ENCODE measurements at regions not wholly inside any gene's neighbourhood (a gene's known extent, or its start where the extent isn't known, plus 50 kb on each side); places are given as distances from the start of the nearest gene placed in this dataset.

GRCh38 chr3:150256318-150256717, 151.8 kb upstream of the TSC22D2 start:
- Histone ChIP-seq H3K79me2 (ENCODE audit: control insufficient read depth, insufficient read depth, low read length) (no peaks in the 10 kb centered on the region), H3K27ac (ENCODE audit: control insufficient read depth, insufficient read depth) (no peak overlapping the region), H3K9me3 (replicated peaks; ENCODE audit: control insufficient read depth, insufficient read depth, low read length) (no peaks in the 10 kb centered on the region), H4K20me1 (ENCODE audit: control insufficient read depth, insufficient read depth) (no peaks in the 10 kb centered on the region), H3K36me3 (ENCODE audit: control insufficient read depth in 2 of 2, insufficient read depth in 2 of 2, low read length in 1 of 2) (no peaks in the 10 kb centered on the region), H2AFZ (ENCODE audit: control insufficient read depth, low read depth, low read length) (no peak overlapping the region), H3K4me3 (no peak overlapping the region), H3K27me3 (replicated peaks in 1 of 2; ENCODE audit: control insufficient read depth in 2 of 2, insufficient read depth in 2 of 2, low read length in 1 of 2) (no peaks in the 10 kb centered on the region), H3K4me2 (ENCODE audit: control insufficient read depth, insufficient read depth) (no peak overlapping the region), H3K9ac (ENCODE audit: control insufficient read depth, insufficient read depth, low read length) (no peak overlapping the region), H3K4me1 (ENCODE audit: control insufficient read depth, insufficient read depth, low read length) (no peaks in the 10 kb centered on the region)
- ATAC-seq (no peak), DNase-seq (ENCODE audit: low read depth, low spot score) (no peak), FAIRE-seq (no peak)
- ChIA-PET SMC1A (ENCODE audit: uncharacterized antibody, unreplicated experiment) (interaction anchor here (0.6 kb wide), 1 partner anchor 609 kb away, joined by 3 read pairs; no protein-coding TSS in a partner anchor), CTCF (interaction anchor here (1.0 kb wide), 1 partner anchor 9 kb away, joined by 4 read pairs; no protein-coding TSS in a partner anchor), POLR2A (no interaction called here), RAD21 (ENCODE audit: unreplicated experiment) (no interaction called here)
- in situ Hi-C loops (cut with MboI): no loop called here
- TF ChIP-seq SIX5 (IDR thresholded peaks at IDR 0.05; ENCODE audit: low read depth, low read length, severe bottlenecking): no peak
- TF ChIP-seq ATF7 (IDR thresholded peaks at IDR 0.05; ENCODE audit: low read depth): no peak
- no TSS peak for BruUV-seq (replicated peaks)
- intact Hi-C loops (cut with micrococcal nuclease; ENCODE audit: unreplicated experiment): no loop called here
- WGBS (ENCODE audit: insufficient coverage, insufficient replicate concordance, low lambda C conversion rate, missing lambda C conversion rate): 0% methylated on average over 1 of the region's 1 CpG

- in situ Hi-C loops (cut with MboI): no loop called here
- BruUV-seq (replicated peaks): no TSS peak
- RAD21 ChIA-PET (ENCODE audit: unreplicated experiment): no interaction called here
- TF ChIP-seq POLR2A (IDR thresholded peaks at IDR 0.05; ENCODE audit: low read depth, low read length) (no peak), MTA3 (IDR thresholded peaks at IDR 0.05; ENCODE audit: borderline replicate concordance, low read length) (no peak), CHD1 (IDR thresholded peaks at IDR 0.05; ENCODE audit: low read depth, low read length) (no peak), SREBF1 (IDR thresholded peaks at IDR 0.05; ENCODE audit: low read length) (no peak), POU2F2 (IDR thresholded peaks at IDR 0.05; ENCODE audit: borderline replicate concordance, low read depth, low read length) (no peak), STAT3 (IDR thresholded peaks at IDR 0.05; ENCODE audit: low read depth, low read length) (no peak), POLR2AphosphoS2 (IDR thresholded peaks at IDR 0.05; ENCODE audit: low read depth, low read length) (no peak), CREB1 (IDR thresholded peaks at IDR 0.05; ENCODE audit: low read depth) (no peak), ESRRA (IDR thresholded peaks at IDR 0.05; ENCODE audit: low read length) (no peak), RAD51 (IDR thresholded peaks at IDR 0.05) (no peak), FOXK2 (IDR thresholded peaks at IDR 0.05) (no peak), NBN (IDR thresholded peaks at IDR 0.05) (no peak), SUZ12 (IDR thresholded peaks at IDR 0.05; ENCODE audit: unreplicated experiment) (no peak)
- TF ChIP-seq, protein P1, sequence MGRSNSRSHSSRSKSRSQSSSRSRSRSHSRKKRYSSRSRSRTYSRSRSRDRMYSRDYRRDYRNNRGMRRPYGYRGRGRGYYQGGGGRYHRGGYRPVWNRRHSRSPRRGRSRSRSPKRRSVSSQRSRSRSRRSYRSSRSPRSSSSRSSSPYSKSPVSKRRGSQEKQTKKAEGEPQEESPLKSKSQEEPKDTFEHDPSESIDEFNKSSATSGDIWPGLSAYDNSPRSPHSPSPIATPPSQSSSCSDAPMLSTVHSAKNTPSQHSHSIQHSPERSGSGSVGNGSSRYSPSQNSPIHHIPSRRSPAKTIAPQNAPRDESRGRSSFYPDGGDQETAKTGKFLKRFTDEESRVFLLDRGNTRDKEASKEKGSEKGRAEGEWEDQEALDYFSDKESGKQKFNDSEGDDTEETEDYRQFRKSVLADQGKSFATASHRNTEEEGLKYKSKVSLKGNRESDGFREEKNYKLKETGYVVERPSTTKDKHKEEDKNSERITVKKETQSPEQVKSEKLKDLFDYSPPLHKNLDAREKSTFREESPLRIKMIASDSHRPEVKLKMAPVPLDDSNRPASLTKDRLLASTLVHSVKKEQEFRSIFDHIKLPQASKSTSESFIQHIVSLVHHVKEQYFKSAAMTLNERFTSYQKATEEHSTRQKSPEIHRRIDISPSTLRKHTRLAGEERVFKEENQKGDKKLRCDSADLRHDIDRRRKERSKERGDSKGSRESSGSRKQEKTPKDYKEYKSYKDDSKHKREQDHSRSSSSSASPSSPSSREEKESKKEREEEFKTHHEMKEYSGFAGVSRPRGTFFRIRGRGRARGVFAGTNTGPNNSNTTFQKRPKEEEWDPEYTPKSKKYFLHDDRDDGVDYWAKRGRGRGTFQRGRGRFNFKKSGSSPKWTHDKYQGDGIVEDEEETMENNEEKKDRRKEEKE (IDR thresholded peaks at IDR 0.05): no peak
- TF ChIP-seq, protein P2, sequence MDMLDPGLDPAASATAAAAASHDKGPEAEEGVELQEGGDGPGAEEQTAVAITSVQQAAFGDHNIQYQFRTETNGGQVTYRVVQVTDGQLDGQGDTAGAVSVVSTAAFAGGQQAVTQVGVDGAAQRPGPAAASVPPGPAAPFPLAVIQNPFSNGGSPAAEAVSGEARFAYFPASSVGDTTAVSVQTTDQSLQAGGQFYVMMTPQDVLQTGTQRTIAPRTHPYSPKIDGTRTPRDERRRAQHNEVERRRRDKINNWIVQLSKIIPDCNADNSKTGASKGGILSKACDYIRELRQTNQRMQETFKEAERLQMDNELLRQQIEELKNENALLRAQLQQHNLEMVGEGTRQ (IDR thresholded peaks at IDR 0.05; ENCODE audit: borderline replicate concordance, low read depth, low read length): no peak
- TF ChIP-seq, protein P3, sequence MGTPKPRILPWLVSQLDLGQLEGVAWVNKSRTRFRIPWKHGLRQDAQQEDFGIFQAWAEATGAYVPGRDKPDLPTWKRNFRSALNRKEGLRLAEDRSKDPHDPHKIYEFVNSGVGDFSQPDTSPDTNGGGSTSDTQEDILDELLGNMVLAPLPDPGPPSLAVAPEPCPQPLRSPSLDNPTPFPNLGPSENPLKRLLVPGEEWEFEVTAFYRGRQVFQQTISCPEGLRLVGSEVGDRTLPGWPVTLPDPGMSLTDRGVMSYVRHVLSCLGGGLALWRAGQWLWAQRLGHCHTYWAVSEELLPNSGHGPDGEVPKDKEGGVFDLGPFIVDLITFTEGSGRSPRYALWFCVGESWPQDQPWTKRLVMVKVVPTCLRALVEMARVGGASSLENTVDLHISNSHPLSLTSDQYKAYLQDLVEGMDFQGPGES (IDR thresholded peaks at IDR 0.05): no peak
Observed at GRCh38 chr3:150255826-150256225, 152.3 kb upstream of the TSC22D2 start.

More at GRCh38 chr3:150255826-150256225, 152.3 kb upstream of the TSC22D2 start:
- FAIRE-seq (no peak), ATAC-seq (no peak), DNase-seq (ENCODE audit: low read depth, low spot score) (no peak)
- no peak overlapping the region for H3K27ac ChIP-seq (ENCODE audit: control insufficient read depth, insufficient read depth)
- SMC1A ChIA-PET (ENCODE audit: uncharacterized antibody, unreplicated experiment): interaction anchor here (0.6 kb wide), 1 partner anchor 609 kb away, joined by 3 read pairs; no protein-coding TSS in a partner anchor
- no peaks in the 10 kb centered on the region for H3K36me3 ChIP-seq (ENCODE audit: control insufficient read depth in 2 of 2, insufficient read depth in 2 of 2, low read length in 1 of 2)
- H3K4me2 ChIP-seq (ENCODE audit: control insufficient read depth, insufficient read depth): no peak overlapping the region
- H3K4me1 ChIP-seq (ENCODE audit: control insufficient read depth, insufficient read depth, low read length): no peaks in the 10 kb centered on the region
- H3K9me3 ChIP-seq (replicated peaks; ENCODE audit: control insufficient read depth, insufficient read depth, low read length): no peaks in the 10 kb centered on the region
- no peaks in the 10 kb centered on the region for H3K27me3 ChIP-seq (replicated peaks in 1 of 2; ENCODE audit: control insufficient read depth in 2 of 2, insufficient read depth in 2 of 2, low read length in 1 of 2)
- POLR2A ChIA-PET: no interaction called here
- intact Hi-C loops (cut with micrococcal nuclease; ENCODE audit: unreplicated experiment): no loop called here
- CTCF ChIA-PET: no interaction called here
- H2AFZ ChIP-seq (ENCODE audit: control insufficient read depth, low read depth, low read length): no peak overlapping the region
- no peaks in the 10 kb centered on the region for H3K79me2 ChIP-seq (ENCODE audit: control insufficient read depth, insufficient read depth, low read length)
- H4K20me1 ChIP-seq (ENCODE audit: control insufficient read depth, insufficient read depth): no peaks in the 10 kb centered on the region
- no peak overlapping the region for H3K9ac ChIP-seq (ENCODE audit: control insufficient read depth, insufficient read depth, low read length)
- H3K4me3 ChIP-seq: no peak overlapping the region
